ENCODE measurements at regions not wholly inside any gene's neighbourhood (a gene's known extent, or its start where the extent isn't known, plus 50 kb on each side); places are given as distances from the start of the nearest gene placed in this dataset.

DNA sequence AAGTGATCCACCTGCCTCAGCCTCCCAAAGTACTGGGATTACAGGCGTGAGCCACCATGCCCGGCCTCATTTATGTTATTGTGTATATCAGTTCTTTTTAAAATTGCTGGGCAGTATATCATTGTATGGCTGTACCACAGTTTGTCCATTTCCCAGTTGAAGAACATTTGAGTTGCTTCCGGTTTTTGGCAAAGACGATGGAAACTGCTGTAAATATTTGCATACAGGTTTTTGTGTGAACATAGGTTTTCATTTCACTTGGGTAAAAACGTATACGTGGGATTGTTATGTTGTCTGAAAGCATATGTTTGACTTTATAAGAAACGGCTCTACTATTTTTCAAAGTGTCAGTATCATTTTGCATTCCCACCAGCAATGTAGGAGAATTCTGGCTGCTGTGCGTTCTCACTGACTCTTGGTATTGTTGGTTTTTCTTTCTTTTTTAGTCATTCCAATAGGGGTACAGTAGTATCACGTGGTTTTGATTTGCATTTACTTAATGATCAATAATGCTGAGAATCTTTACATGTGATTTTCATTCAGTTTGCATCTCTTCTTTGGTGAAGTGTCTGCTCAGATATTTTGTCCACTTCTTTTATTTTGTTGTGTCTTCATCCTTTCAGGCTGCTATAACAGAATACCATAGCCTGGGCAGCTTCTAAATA is 63.2 kb upstream of the GOT2 start:
- TF ChIP-seq, protein P1, sequence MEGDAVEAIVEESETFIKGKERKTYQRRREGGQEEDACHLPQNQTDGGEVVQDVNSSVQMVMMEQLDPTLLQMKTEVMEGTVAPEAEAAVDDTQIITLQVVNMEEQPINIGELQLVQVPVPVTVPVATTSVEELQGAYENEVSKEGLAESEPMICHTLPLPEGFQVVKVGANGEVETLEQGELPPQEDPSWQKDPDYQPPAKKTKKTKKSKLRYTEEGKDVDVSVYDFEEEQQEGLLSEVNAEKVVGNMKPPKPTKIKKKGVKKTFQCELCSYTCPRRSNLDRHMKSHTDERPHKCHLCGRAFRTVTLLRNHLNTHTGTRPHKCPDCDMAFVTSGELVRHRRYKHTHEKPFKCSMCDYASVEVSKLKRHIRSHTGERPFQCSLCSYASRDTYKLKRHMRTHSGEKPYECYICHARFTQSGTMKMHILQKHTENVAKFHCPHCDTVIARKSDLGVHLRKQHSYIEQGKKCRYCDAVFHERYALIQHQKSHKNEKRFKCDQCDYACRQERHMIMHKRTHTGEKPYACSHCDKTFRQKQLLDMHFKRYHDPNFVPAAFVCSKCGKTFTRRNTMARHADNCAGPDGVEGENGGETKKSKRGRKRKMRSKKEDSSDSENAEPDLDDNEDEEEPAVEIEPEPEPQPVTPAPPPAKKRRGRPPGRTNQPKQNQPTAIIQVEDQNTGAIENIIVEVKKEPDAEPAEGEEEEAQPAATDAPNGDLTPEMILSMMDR (conservative IDR thresholded peaks at IDR 0.05; ENCODE audit: low read depth, low read length) = no peak
- TF ChIP-seq EZH2 (IDR thresholded peaks at IDR 0.05; ENCODE audit: low read length, unreplicated experiment) (no peak), EZH2phosphoT487 (IDR thresholded peaks at IDR 0.05; ENCODE audit: borderline replicate concordance, low read length) (no peak)

Measured in PC-3 (cell line).